ENCODE measurements at regions not wholly inside any gene's neighbourhood (a gene's known extent, or its start where the extent isn't known, plus 50 kb on each side); places are given as distances from the start of the nearest gene placed in this dataset.

DNA sequence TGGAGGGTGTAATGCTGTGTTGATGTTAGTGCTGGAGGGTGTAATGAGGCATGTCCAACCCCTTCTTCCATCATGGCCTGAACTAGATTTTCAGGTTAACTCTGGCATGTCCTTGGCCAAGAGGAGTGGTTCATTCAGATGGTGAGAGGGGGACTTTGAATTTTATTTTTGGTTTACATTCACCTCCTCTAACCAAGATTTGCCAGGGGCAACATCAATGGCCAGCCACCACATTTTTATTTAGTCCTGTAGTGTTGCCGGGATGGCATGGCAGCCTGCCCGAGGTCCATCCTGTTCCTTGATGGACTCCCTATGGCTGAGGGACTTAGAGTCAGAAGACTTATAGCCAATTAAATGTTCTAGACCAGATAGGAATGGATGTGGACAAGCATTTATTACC is 484.6 kb upstream of the HS6ST1 start:
- TF ChIP-seq, protein P1, sequence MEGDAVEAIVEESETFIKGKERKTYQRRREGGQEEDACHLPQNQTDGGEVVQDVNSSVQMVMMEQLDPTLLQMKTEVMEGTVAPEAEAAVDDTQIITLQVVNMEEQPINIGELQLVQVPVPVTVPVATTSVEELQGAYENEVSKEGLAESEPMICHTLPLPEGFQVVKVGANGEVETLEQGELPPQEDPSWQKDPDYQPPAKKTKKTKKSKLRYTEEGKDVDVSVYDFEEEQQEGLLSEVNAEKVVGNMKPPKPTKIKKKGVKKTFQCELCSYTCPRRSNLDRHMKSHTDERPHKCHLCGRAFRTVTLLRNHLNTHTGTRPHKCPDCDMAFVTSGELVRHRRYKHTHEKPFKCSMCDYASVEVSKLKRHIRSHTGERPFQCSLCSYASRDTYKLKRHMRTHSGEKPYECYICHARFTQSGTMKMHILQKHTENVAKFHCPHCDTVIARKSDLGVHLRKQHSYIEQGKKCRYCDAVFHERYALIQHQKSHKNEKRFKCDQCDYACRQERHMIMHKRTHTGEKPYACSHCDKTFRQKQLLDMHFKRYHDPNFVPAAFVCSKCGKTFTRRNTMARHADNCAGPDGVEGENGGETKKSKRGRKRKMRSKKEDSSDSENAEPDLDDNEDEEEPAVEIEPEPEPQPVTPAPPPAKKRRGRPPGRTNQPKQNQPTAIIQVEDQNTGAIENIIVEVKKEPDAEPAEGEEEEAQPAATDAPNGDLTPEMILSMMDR (optimal IDR thresholded peaks at IDR 0.05 in 1 of 3, IDR thresholded peaks at IDR 0.05 in 1 of 3, conservative IDR thresholded peaks at IDR 0.05 in 1 of 3; ENCODE audit: extremely low read depth in 1 of 3, insufficient read depth in 2 of 3, low read length in 3 of 3), result no peak
- TF ChIP-seq EZH2 (IDR thresholded peaks at IDR 0.05; ENCODE audit: low read length), result no peak
